SK-N-SH (cell line): ENCODE measurements at regions not wholly inside any gene's neighbourhood (a gene's known extent, or its start where the extent isn't known, plus 50 kb on each side); places are given as distances from the start of the nearest gene placed in this dataset.

Experiments
- CTCF ChIP-seq: fragments of 200-600 bp; sonication (generic); IDR thresholded peaks from 2 replicates; pipeline ENCODE4 v1.6.1; 2017; ENCODE audit warnings: antibody characterized with exemption, mild to moderate bottlenecking, moderate library complexity
- ELF1 ChIP-seq: IDR thresholded peaks from 2 replicates; pipeline ENCODE4 v1.4.0; 2012
- EP300 ChIP-seq, 2 experiments: IDR thresholded peaks; 2 replicates each; pipeline versions ENCODE4 v1.4.0 to v1.6.1; 2012; ENCODE audit warnings: borderline replicate concordance in 1 of 2, low read depth in 1 of 2, low read length in 1 of 2
- EZH2phosphoT487 ChIP-seq: fragments of 200-600 bp; sonication (generic); IDR thresholded peaks from 2 replicates; pipeline ENCODE4 v1.6.1; 2017; ENCODE audit warnings: low read depth, mixed run types, mild to moderate bottlenecking, antibody characterized with exemption, moderate library complexity, borderline replicate concordance
- FOXJ3 ChIP-seq: sonication (generic); formaldehyde crosslinking; IDR thresholded peaks from 2 replicates; pipeline ENCODE4 v1.5.1; 2020; ENCODE audit warnings: mild to moderate bottlenecking, missing genetic modification reagents
- NFIC ChIP-seq: IDR thresholded peaks from 2 replicates; pipeline ENCODE4 v1.4.0; 2012; ENCODE audit warnings: borderline replicate concordance
- POLR2AphosphoS5 ChIP-seq: IDR thresholded peaks from 2 replicates; pipeline ENCODE4 v1.6.1; 2012; ENCODE audit warnings: low read depth, low read length
- RFX5 ChIP-seq: IDR thresholded peaks from 2 replicates; pipeline ENCODE4 v1.6.1; 2012; ENCODE audit warnings: mild to moderate bottlenecking, improper control_type of control experiment, low read length
- SIN3A ChIP-seq: IDR thresholded peaks from 2 replicates; pipeline ENCODE4 v1.6.1; 2012; ENCODE audit warnings: low read depth, mild to moderate bottlenecking, low read length, moderate library complexity, borderline replicate concordance
- USF2 ChIP-seq: fragments of 150-350 bp; IDR thresholded peaks from 2 replicates; pipeline ENCODE4 v1.6.1; 2017; ENCODE audit warnings: antibody characterized with exemption, low read length, low read depth, borderline replicate concordance
- TF ChIP-seq, protein P1 (sequence below): IDR thresholded peaks from 2 replicates; pipeline ENCODE4 v1.6.1; 2012; ENCODE audit warnings: mild to moderate bottlenecking, low read depth, low read length, moderate library complexity

DNA sequence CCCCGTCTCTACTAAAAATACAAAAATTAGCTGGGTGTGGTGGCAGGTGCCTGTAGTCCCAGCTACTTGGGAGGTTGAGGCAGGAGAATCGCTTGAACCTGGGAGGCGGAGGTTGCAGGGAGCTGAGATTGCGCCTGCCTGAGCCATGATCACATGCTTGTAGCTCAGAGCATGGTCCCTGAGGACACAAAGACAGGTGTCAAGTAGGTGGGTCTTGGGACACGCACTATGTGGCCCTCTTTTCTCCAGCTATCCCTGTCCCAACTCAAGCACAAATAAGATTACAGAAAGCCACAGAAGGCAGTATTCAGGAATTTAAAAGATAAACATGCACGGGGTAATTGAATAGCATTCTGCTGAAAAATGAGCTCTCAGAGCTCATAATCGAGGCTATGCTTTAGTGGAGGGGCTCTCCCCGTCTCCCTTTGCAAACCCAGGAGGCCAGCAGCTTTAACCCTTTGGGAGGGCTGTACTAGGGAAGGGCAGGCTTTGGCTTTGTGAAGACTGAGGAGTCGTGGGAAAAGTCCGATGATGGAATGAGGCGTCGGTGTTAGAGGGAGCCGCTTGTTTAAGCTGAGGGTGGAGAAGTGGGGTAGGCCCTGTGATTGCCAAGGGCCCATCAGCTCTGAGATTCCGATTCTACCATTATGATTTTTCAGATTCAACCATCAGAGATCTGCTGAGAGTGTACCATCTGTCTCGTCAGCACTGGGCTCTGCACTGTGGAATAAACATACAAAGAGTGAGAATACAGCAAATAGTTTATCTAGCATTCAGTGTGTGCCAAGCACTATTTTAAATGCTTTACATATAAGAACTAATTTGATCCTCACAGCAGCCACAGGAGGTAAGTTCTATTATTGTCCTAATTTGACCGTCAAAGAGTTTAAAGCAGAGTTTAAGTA is 59.7 kb upstream of the CD34 start:
- TF ChIP-seq, protein P1, sequence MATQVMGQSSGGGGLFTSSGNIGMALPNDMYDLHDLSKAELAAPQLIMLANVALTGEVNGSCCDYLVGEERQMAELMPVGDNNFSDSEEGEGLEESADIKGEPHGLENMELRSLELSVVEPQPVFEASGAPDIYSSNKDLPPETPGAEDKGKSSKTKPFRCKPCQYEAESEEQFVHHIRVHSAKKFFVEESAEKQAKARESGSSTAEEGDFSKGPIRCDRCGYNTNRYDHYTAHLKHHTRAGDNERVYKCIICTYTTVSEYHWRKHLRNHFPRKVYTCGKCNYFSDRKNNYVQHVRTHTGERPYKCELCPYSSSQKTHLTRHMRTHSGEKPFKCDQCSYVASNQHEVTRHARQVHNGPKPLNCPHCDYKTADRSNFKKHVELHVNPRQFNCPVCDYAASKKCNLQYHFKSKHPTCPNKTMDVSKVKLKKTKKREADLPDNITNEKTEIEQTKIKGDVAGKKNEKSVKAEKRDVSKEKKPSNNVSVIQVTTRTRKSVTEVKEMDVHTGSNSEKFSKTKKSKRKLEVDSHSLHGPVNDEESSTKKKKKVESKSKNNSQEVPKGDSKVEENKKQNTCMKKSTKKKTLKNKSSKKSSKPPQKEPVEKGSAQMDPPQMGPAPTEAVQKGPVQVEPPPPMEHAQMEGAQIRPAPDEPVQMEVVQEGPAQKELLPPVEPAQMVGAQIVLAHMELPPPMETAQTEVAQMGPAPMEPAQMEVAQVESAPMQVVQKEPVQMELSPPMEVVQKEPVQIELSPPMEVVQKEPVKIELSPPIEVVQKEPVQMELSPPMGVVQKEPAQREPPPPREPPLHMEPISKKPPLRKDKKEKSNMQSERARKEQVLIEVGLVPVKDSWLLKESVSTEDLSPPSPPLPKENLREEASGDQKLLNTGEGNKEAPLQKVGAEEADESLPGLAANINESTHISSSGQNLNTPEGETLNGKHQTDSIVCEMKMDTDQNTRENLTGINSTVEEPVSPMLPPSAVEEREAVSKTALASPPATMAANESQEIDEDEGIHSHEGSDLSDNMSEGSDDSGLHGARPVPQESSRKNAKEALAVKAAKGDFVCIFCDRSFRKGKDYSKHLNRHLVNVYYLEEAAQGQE, result no peak
- no peak for TF ChIP-seq NFIC
- TF ChIP-seq USF2, result no peak
- TF ChIP-seq CTCF, result no peak
- TF ChIP-seq RFX5, result no peak
- no peak for TF ChIP-seq SIN3A
- no peak for TF ChIP-seq FOXJ3 (CRISPR knock-in tag)
- TF ChIP-seq POLR2AphosphoS5, result no peak
- no peak for TF ChIP-seq EZH2phosphoT487
- TF ChIP-seq ELF1, result no peak
- TF ChIP-seq EP300 (IDR thresholded peaks at IDR 0.05; ENCODE audit: borderline replicate concordance in 1 of 2, low read depth in 1 of 2, low read length in 1 of 2), result no peak
